Calu3 (cell line): ENCODE measurements at regions not wholly inside any gene's neighbourhood (a gene's known extent, or its start where the extent isn't known, plus 50 kb on each side); places are given as distances from the start of the nearest gene placed in this dataset.

Experiments
- BruUV-seq: library from RNA; stranded (reverse); fragments of 400-500 nt; replicated peaks from 2 replicates; lab custom pipeline; 2021; lab: Mats Ljungman, UMichigan
- CTCF ChIA-PET: fragments of 300-600 bp; sonication (Branson Sonifier 250); formaldehyde crosslinking; loops from one replicate; lab custom pipeline; 2022; ENCODE audit warnings: antibody characterized with exemption; lab: Charles Lee
- DNase-seq: peaks from one replicate; pipeline ENCODE4 v3.0.0; 2022
- H3K27ac Mint-ChIP-seq: one replicate; pipeline ENCODE4 v1.8.0; 2022; ENCODE audit warnings: mixed read lengths; ENCODE audit not compliant: unreplicated experiment
- H3K27me3 Mint-ChIP-seq: one replicate; pipeline ENCODE4 v1.8.0; 2022; ENCODE audit warnings: mixed read lengths; ENCODE audit not compliant: unreplicated experiment
- H3K36me3 Mint-ChIP-seq: one replicate; pipeline ENCODE4 v1.8.0; 2022; ENCODE audit warnings: mild to moderate bottlenecking, moderate library complexity, mixed read lengths; ENCODE audit not compliant: insufficient read depth, unreplicated experiment
- H3K4me1 Mint-ChIP-seq: one replicate; pipeline ENCODE4 v1.8.0; 2022; ENCODE audit warnings: mild to moderate bottlenecking, low read depth, mixed read lengths; ENCODE audit not compliant: unreplicated experiment
- H3K4me3 Mint-ChIP-seq: one replicate; pipeline ENCODE4 v1.8.0; 2022; ENCODE audit warnings: mild to moderate bottlenecking, low read depth, moderate library complexity, mixed read lengths; ENCODE audit not compliant: unreplicated experiment
- H3K9me3 Mint-ChIP-seq: one replicate; pipeline ENCODE4 v1.8.0; 2022; ENCODE audit warnings: low read depth, mixed read lengths; ENCODE audit not compliant: unreplicated experiment
- CTCF ChIP-seq: fragments of 200-600 bp; IDR thresholded peaks from one replicate; pipeline ENCODE4 v1.8.0; 2022; ENCODE audit warnings: antibody characterized with exemption; ENCODE audit not compliant: unreplicated experiment
- intact Hi-C: fragments of 100-400 bp; cut with micrococcal nuclease; formaldehyde crosslinking; loops from one replicate; pipeline ENCODE4 v1.10.0; 2022; ENCODE audit not compliant: unreplicated experiment

GRCh38 chr11:15817001-15817400, 539.3 kb downstream of the SOX6 start:
- no TSS peak for BruUV-seq
- peak overlapping the region; percentile 62 for H3K27ac Mint-ChIP-seq
- CTCF ChIA-PET, result no interaction called here
- peaks cover 37% of the 10 kb centered on the region for H3K4me1 Mint-ChIP-seq
- no peak for DNase-seq
- TF ChIP-seq CTCF, result no peak
- H3K4me3 Mint-ChIP-seq, result no peak overlapping the region
- intact Hi-C loops, result loop anchor here (10.0 kb wide), 2 partner anchors 132 to 162 kb away; no protein-coding TSS in a partner anchor
- no peaks in the 10 kb centered on the region for H3K27me3 Mint-ChIP-seq
- no peaks in the 10 kb centered on the region for H3K36me3 Mint-ChIP-seq
- peaks cover 5% of the 10 kb centered on the region for H3K9me3 Mint-ChIP-seq

- Mint-ChIP-seq H3K4me3 (no peak overlapping the region), H3K27me3 (no peaks in the 10 kb centered on the region), H3K4me1 (peaks cover 37% of the 10 kb centered on the region), H3K27ac (peak overlapping the region; percentile 62), H3K9me3 (peaks cover 5% of the 10 kb centered on the region), H3K36me3 (no peaks in the 10 kb centered on the region)
- no peak for DNase-seq
- no TSS peak for BruUV-seq
- CTCF ChIA-PET, result interaction anchor here (1.1 kb wide), 1 partner anchor 168 kb away, joined by 3 read pairs; no protein-coding TSS in a partner anchor
- no peak for TF ChIP-seq CTCF
- intact Hi-C loops, result loop anchor here (2.0 to 10.0 kb wide), 3 partner anchors 49 to 163 kb away; no protein-coding TSS in a partner anchor
Measured at GRCh38 chr11:15818132-15818842, 538.1 kb downstream of the SOX6 start.

- BruUV-seq, result no TSS peak
- H3K4me3 Mint-ChIP-seq, result no peak overlapping the region
- DNase-seq, result peak; percentile 86
- peaks cover 5% of the 10 kb centered on the region for H3K9me3 Mint-ChIP-seq
- H3K27ac Mint-ChIP-seq, result no peak overlapping the region
- peak; percentile 82 for TF ChIP-seq CTCF
- H3K36me3 Mint-ChIP-seq, result no peaks in the 10 kb centered on the region
- no peaks in the 10 kb centered on the region for H3K27me3 Mint-ChIP-seq
- intact Hi-C loops, result loop anchor here (2.0 to 10.0 kb wide), 4 partner anchors 51 to 798 kb away; no protein-coding TSS in a partner anchor
- CTCF ChIA-PET, result interaction anchor here (0.5 to 1.6 kb wide), 3 partner anchors 10 to 794 kb away, joined by 3 to 6 read pairs (median 6); no protein-coding TSS in a partner anchor
- H3K4me1 Mint-ChIP-seq, result peaks cover 37% of the 10 kb centered on the region
Measured at GRCh38 chr11:15819679-15820286, 536.6 kb downstream of the SOX6 start.

GRCh38 chr11:15821451-15821850, 534.9 kb downstream of the SOX6 start:
- H3K9me3 Mint-ChIP-seq, result peaks cover 2% of the 10 kb centered on the region
- DNase-seq, result no peak

More at GRCh38 chr11:15821451-15821850, 534.9 kb downstream of the SOX6 start:
- CTCF ChIA-PET, result interaction anchor here (1.0 kb wide), 1 partner anchor 19 kb away, joined by 4 read pairs; no protein-coding TSS in a partner anchor
- peaks cover 38% of the 10 kb centered on the region for H3K4me1 Mint-ChIP-seq
- no TSS peak for BruUV-seq
- no peak overlapping the region for H3K4me3 Mint-ChIP-seq
- no peak for TF ChIP-seq CTCF
- intact Hi-C loops, result loop anchor here (5.0 kb wide), 1 partner anchor 796 kb away; no protein-coding TSS in a partner anchor
- no peak overlapping the region for H3K27ac Mint-ChIP-seq
- no peaks in the 10 kb centered on the region for H3K36me3 Mint-ChIP-seq
- H3K27me3 Mint-ChIP-seq, result no peaks in the 10 kb centered on the region
